Panc1 (cell line): ENCODE measurements at regions not wholly inside any gene's neighbourhood (a gene's known extent, or its start where the extent isn't known, plus 50 kb on each side); places are given as distances from the start of the nearest gene placed in this dataset.
"Not testable (repeated sequence)": the region's sequence is repeated elsewhere in the genome, so short reads cannot be mapped to it uniquely, and the experiment has no call there.

Experiments used
- ATAC-seq: fragments of 200-7000 bp; cut with Tn5 transposase; 2 replicates; pipeline ENCODE4 v1.9.1; 2020; ENCODE audit warnings: mild to moderate bottlenecking, moderate library complexity
- BruUV-seq: library from RNA; stranded (reverse); fragments of 400-500 nt; replicated peaks from 2 replicates; lab custom pipeline; 2021; lab: Mats Ljungman, UMichigan
- CTCF ChIA-PET: fragments of 300-600 bp; sonication (Branson Sonifier 250); formaldehyde crosslinking; loops from one replicate; lab custom pipeline; 2022; ENCODE audit warnings: antibody characterized with exemption; lab: Charles Lee
- POLR2A ChIA-PET: fragments of 300-600 bp; sonication (Branson Sonifier 250); formaldehyde crosslinking; loops from one replicate; lab custom pipeline; 2022; ENCODE audit warnings: antibody characterized with exemption; lab: Charles Lee
- DNase-seq: peaks from one replicate; pipeline ENCODE4 v3.0.0-alpha.2; 2010; ENCODE audit warnings: low read depth, low spot score
- H3K27ac ChIP-seq: 2 replicates; pipeline ENCODE4 v1.5.1; 2011; ENCODE audit warnings: mild to moderate bottlenecking, low read length, inconsistent platforms
- H3K27me3 ChIP-seq: fragments of 200-500 bp; sonication (Bioruptor generic); 2 replicates; pipeline ENCODE4 v1.6.0; 2014; ENCODE audit warnings: low read length, inconsistent platforms; ENCODE audit not compliant: control insufficient read depth, insufficient read depth
- H3K36me3 ChIP-seq: fragments of 200-500 bp; sonication (Bioruptor generic); 2 replicates; pipeline ENCODE4 v1.5.1; 2014; ENCODE audit warnings: inconsistent platforms, mild to moderate bottlenecking, low read length, moderate library complexity; ENCODE audit not compliant: control insufficient read depth, insufficient read depth
- H3K4me1 ChIP-seq: 2 replicates; pipeline ENCODE4 v1.5.1; 2011; ENCODE audit warnings: inconsistent platforms, mild to moderate bottlenecking, low read length, moderate library complexity; ENCODE audit not compliant: control insufficient read depth, insufficient read depth
- H3K4me3 ChIP-seq, 2 experiments: 2 replicates each; pipeline ENCODE4 v1.5.1; 2011 to 2012; ENCODE audit warnings: low read depth in 2 of 2, low read length in 2 of 2, mild to moderate bottlenecking in 2 of 2, inconsistent platforms in 1 of 2, moderate library complexity in 1 of 2
- H3K9me3 ChIP-seq: fragments of 200-500 bp; sonication (Bioruptor generic); 2 replicates; pipeline ENCODE4 v1.5.1; 2014; ENCODE audit warnings: low read depth, mild to moderate bottlenecking, inconsistent platforms, low read length, moderate library complexity; ENCODE audit not compliant: control insufficient read depth, insufficient read depth
- POLR2AphosphoS5 ChIP-seq: IDR thresholded peaks from 2 replicates; pipeline ENCODE4 v1.6.1; 2012; ENCODE audit warnings: mild to moderate bottlenecking, low read depth, low read length, moderate library complexity
- SIN3A ChIP-seq: IDR thresholded peaks from 2 replicates; pipeline ENCODE4 v1.6.1; 2012; ENCODE audit warnings: low read depth, mild to moderate bottlenecking, low read length, moderate library complexity, borderline replicate concordance; ENCODE audit not compliant: insufficient read depth
- TCF7L2 ChIP-seq: IDR thresholded peaks from 2 replicates; pipeline ENCODE4 v1.6.1; 2011; ENCODE audit warnings: mild to moderate bottlenecking, low read depth, low read length, inconsistent platforms
- in situ Hi-C: cut with HindIII; loops from 2 replicates; pipeline ENCODE4 v1.10.0; 2016; ENCODE audit warnings: low sequenced_read_pairs, low pct_unique_long_range_greater_than_20kb
- intact Hi-C: fragments of 100-400 bp; cut with micrococcal nuclease; formaldehyde crosslinking; loops from one replicate; pipeline ENCODE4 v1.10.0; 2022; ENCODE audit not compliant: unreplicated experiment
- TF ChIP-seq, protein P1 (sequence below): fragments of 450-650 bp; IDR thresholded peaks from 2 replicates; pipeline ENCODE4 v1.5.1; 2017; ENCODE audit warnings: mild to moderate bottlenecking
- TF ChIP-seq, protein P2 (sequence below), 2 experiments: IDR thresholded peaks; 2 replicates each; pipeline ENCODE4 v1.6.1; 2011 to 2012; ENCODE audit warnings: low read depth in 2 of 2, control low read depth in 1 of 2, low read length in 1 of 2, mild to moderate bottlenecking in 1 of 2, moderate library complexity in 1 of 2; ENCODE audit not compliant: insufficient read depth in 1 of 2

DNA sequence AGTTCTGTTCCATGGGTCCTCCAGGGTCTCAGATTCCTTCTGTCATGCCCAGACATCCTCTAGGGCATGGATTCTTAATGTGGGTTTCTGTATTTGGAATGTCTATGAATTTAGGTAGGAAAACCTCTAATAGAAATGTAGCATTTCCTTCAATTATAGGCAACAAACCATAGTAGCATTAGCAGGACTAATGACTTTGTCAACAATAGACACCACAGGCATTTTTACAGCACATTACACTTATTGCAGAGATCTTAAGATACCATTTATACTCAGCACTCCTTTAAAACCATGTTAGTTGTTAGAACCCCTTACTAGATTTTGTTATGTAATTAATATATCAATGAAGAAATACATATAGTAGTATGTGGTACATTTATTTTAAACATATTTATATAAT, 77.8 kb upstream of the TBC1D5 start:
- Histone ChIP-seq H3K9me3 (no peaks in the 10 kb centered on the region), H3K27ac (no peak overlapping the region), H3K27me3 (no peaks in the 10 kb centered on the region), H3K4me3 (no peak overlapping the region), H3K4me1 (no peaks in the 10 kb centered on the region), H3K36me3 (no peaks in the 10 kb centered on the region; the same call in 1 of the 2 replicates)
- ATAC-seq = no peak
- POLR2A ChIA-PET = no interaction called here
- TF ChIP-seq, protein P1, sequence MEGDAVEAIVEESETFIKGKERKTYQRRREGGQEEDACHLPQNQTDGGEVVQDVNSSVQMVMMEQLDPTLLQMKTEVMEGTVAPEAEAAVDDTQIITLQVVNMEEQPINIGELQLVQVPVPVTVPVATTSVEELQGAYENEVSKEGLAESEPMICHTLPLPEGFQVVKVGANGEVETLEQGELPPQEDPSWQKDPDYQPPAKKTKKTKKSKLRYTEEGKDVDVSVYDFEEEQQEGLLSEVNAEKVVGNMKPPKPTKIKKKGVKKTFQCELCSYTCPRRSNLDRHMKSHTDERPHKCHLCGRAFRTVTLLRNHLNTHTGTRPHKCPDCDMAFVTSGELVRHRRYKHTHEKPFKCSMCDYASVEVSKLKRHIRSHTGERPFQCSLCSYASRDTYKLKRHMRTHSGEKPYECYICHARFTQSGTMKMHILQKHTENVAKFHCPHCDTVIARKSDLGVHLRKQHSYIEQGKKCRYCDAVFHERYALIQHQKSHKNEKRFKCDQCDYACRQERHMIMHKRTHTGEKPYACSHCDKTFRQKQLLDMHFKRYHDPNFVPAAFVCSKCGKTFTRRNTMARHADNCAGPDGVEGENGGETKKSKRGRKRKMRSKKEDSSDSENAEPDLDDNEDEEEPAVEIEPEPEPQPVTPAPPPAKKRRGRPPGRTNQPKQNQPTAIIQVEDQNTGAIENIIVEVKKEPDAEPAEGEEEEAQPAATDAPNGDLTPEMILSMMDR = no peak
- TF ChIP-seq, protein P2, sequence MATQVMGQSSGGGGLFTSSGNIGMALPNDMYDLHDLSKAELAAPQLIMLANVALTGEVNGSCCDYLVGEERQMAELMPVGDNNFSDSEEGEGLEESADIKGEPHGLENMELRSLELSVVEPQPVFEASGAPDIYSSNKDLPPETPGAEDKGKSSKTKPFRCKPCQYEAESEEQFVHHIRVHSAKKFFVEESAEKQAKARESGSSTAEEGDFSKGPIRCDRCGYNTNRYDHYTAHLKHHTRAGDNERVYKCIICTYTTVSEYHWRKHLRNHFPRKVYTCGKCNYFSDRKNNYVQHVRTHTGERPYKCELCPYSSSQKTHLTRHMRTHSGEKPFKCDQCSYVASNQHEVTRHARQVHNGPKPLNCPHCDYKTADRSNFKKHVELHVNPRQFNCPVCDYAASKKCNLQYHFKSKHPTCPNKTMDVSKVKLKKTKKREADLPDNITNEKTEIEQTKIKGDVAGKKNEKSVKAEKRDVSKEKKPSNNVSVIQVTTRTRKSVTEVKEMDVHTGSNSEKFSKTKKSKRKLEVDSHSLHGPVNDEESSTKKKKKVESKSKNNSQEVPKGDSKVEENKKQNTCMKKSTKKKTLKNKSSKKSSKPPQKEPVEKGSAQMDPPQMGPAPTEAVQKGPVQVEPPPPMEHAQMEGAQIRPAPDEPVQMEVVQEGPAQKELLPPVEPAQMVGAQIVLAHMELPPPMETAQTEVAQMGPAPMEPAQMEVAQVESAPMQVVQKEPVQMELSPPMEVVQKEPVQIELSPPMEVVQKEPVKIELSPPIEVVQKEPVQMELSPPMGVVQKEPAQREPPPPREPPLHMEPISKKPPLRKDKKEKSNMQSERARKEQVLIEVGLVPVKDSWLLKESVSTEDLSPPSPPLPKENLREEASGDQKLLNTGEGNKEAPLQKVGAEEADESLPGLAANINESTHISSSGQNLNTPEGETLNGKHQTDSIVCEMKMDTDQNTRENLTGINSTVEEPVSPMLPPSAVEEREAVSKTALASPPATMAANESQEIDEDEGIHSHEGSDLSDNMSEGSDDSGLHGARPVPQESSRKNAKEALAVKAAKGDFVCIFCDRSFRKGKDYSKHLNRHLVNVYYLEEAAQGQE (IDR thresholded peaks at IDR 0.05; ENCODE audit: insufficient read depth in 1 of 2, low read depth in 2 of 2, low read length in 1 of 2) = no peak
- TF ChIP-seq SIN3A (no peak), POLR2AphosphoS5 (no peak), TCF7L2 (no peak)
- no TSS peak for BruUV-seq
- DNase-seq = no peak
- in situ Hi-C loops = no loop called here
- CTCF ChIA-PET = no interaction called here
- intact Hi-C loops = no loop called here

GRCh38 chr3:17817973-17818372, 75.5 kb upstream of the TBC1D5 start:
- H3K4me3 ChIP-seq, POLR2A ChIA-PET, intact Hi-C loops, H3K9me3 ChIP-seq, DNase-seq, H3K4me1 ChIP-seq, H3K36me3 ChIP-seq, ATAC-seq, CTCF ChIA-PET, in situ Hi-C loops, BruUV-seq, H3K27ac ChIP-seq, H3K27me3 ChIP-seq: not testable (repeated sequence)

GRCh38 chr3:17817545-17817944, 75.1 kb upstream of the TBC1D5 start:
- no peaks in the 10 kb centered on the region for H3K9me3 ChIP-seq
- H3K36me3 ChIP-seq = no peaks in the 10 kb centered on the region; the same call in 1 of the 2 replicates
- DNase-seq (no peak), ATAC-seq (no peak)
- H3K27me3 ChIP-seq = no peaks in the 10 kb centered on the region
- in situ Hi-C loops (no loop called here), intact Hi-C loops (no loop called here)
- ChIA-PET POLR2A (no interaction called here), CTCF (no interaction called here)
- H3K4me3 ChIP-seq = no peak overlapping the region
- H3K27ac ChIP-seq = no peak overlapping the region
- H3K4me1 ChIP-seq = no peaks in the 10 kb centered on the region
- BruUV-seq = no TSS peak
- TF ChIP-seq, protein P1 = no peak
- no peak for TF ChIP-seq TCF7L2
- TF ChIP-seq, protein P2 (IDR thresholded peaks at IDR 0.05; ENCODE audit: insufficient read depth in 1 of 2, low read depth in 2 of 2, low read length in 1 of 2) = no peak
- TF ChIP-seq SIN3A = no peak
- no peak for TF ChIP-seq POLR2AphosphoS5

DNA sequence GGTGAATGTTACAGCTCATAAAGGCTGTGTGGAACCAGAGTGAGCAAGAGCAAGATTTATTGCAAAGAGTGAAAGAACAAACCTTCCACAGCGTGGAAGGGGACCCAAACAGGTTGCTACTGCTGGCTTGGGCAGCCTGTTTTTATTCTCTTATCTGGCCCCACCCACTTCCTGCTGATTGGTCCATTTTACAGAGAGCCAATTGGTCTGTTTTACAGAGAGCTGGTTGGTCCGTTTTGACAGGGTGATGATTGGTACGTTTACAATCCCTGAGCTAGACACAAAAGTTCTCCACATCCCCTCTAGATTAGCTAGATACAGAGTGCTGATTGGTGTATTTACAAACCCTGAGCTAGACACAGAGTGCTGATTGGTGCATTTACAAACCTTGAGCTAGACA, 74.4 kb upstream of the TBC1D5 start:
- H3K4me3 ChIP-seq, H3K36me3 ChIP-seq, H3K27me3 ChIP-seq, intact Hi-C loops, ATAC-seq, POLR2A ChIA-PET, H3K9me3 ChIP-seq, in situ Hi-C loops, H3K27ac ChIP-seq, CTCF ChIA-PET, H3K4me1 ChIP-seq, BruUV-seq, DNase-seq: not testable (repeated sequence)
